GM18861 (cell line): ENCODE measurements at regions not wholly inside any gene's neighbourhood (a gene's known extent, or its start where the extent isn't known, plus 50 kb on each side); places are given as distances from the start of the nearest gene placed in this dataset.
"Not testable (repeated sequence)": the region's sequence is repeated elsewhere in the genome, so short reads cannot be mapped to it uniquely, and the experiment has no call there.

Source experiments
- ATAC-seq: cut with Tn5 transposase; IDR thresholded peaks from one replicate; pipeline ENCODE4 v1.9.1; 2021; ENCODE audit not compliant: unreplicated experiment

- peak; percentile 67 for ATAC-seq
Observed at GRCh38 chr2:75432761-75433361, 127.9 kb downstream of the EVA1A start.

- peak; percentile 66 for ATAC-seq
Observed at GRCh38 chr2:75431763-75432162, 129.0 kb downstream of the EVA1A start.

- no peak for ATAC-seq
Observed at GRCh38 chr2:75431276-75431675, 129.5 kb downstream of the EVA1A start.

GRCh38 chr2:75430449-75430848, 130.3 kb downstream of the EVA1A start:
- ATAC-seq = not testable (repeated sequence)

GRCh38 chr2:75428646-75429443, 131.9 kb downstream of the EVA1A start:
- ATAC-seq = no peak

GRCh38 chr2:75428060-75428459, 132.7 kb downstream of the EVA1A start:
- ATAC-seq = no peak

GRCh38 chr2:75424936-75425619, 135.7 kb downstream of the EVA1A start:
- no peak for ATAC-seq

GRCh38 chr2:75421986-75422385, 138.8 kb downstream of the EVA1A start:
- ATAC-seq = no peak

GRCh38 chr2:75416420-75417342, 144.1 kb downstream of the EVA1A start:
- peak; percentile 79 for ATAC-seq

GRCh38 chr2:75415731-75416130, 145.0 kb downstream of the EVA1A start:
- no peak for ATAC-seq

- ATAC-seq = no peak
Observed at GRCh38 chr2:75415111-75415626, 145.6 kb downstream of the EVA1A start.

- no peak for ATAC-seq
Observed at GRCh38 chr2:75411574-75411973, 149.2 kb downstream of the EVA1A start.

- no peak for ATAC-seq
Observed at GRCh38 chr2:75410702-75411101, 150.0 kb downstream of the EVA1A start.

GRCh38 chr2:75408771-75409170, 152.0 kb downstream of the EVA1A start:
- no peak for ATAC-seq

- ATAC-seq = no peak
Observed at GRCh38 chr2:75407038-75407530, 153.7 kb downstream of the EVA1A start.

GRCh38 chr2:75406131-75406581, 154.6 kb downstream of the EVA1A start:
- no peak for ATAC-seq

GRCh38 chr2:75405000-75405399, 155.7 kb downstream of the EVA1A start:
- no peak for ATAC-seq

- peak; percentile 94 for ATAC-seq
Observed at GRCh38 chr2:75403991-75404428, 156.7 kb downstream of the EVA1A start.

- ATAC-seq = no peak
Observed at GRCh38 chr2:75396314-75396713, 164.4 kb downstream of the EVA1A start.

GRCh38 chr2:75394764-75395163, 166.0 kb downstream of the EVA1A start:
- ATAC-seq = not testable (repeated sequence)
